ENCODE measurements at regions not wholly inside any gene's neighbourhood (a gene's known extent, or its start where the extent isn't known, plus 50 kb on each side); places are given as distances from the start of the nearest gene placed in this dataset.

GRCh38 chr18:27423581-27423980, 238.5 kb upstream of the CHST9 start:
- DNase-seq (ENCODE audit: low read depth in 2 of 2): no peak
- H4K20me1 ChIP-seq (ENCODE audit: control insufficient read depth, extremely low read depth, insufficient read depth, low read length): no peaks in the 10 kb centered on the region
- no peak overlapping the region for H3K9ac ChIP-seq (ENCODE audit: insufficient read depth, low read length)
- H3K4me2 ChIP-seq (ENCODE audit: extremely low read depth, insufficient read depth, low read length): no peak overlapping the region
- H3K36me3 ChIP-seq (ENCODE audit: control insufficient read depth, insufficient read depth, low read length): no peaks in the 10 kb centered on the region
- H3K27ac ChIP-seq (ENCODE audit: insufficient read depth, low read length): no peak overlapping the region
- H3K4me1 ChIP-seq (ENCODE audit: control insufficient read depth, extremely low read depth, insufficient read depth, low read length): no peaks in the 10 kb centered on the region
- TF ChIP-seq EZH2 (IDR thresholded peaks at IDR 0.05; ENCODE audit: low read length, missing control alignments): no peak
- TF ChIP-seq CTCF (conservative IDR thresholded peaks at IDR 0.05 in 1 of 2, IDR thresholded peaks at IDR 0.05 in 1 of 2; ENCODE audit: low read depth in 1 of 2, low read length in 2 of 2): no peak
- no peak overlapping the region for H3K4me3 ChIP-seq (replicated peaks in 1 of 4; ENCODE audit: control extremely low read depth in 1 of 4, insufficient read depth in 1 of 4, low read depth in 3 of 4, low read length in 4 of 4)
- H3K79me2 ChIP-seq (ENCODE audit: control insufficient read depth, insufficient read depth, low read length): no peaks in the 10 kb centered on the region
- H2AFZ ChIP-seq (ENCODE audit: low read length): no peak overlapping the region
- H3K9me3 ChIP-seq (ENCODE audit: control insufficient read depth, insufficient read depth, low read depth, low read length): no peaks in the 10 kb centered on the region
- no peaks in the 10 kb centered on the region for H3K27me3 ChIP-seq (ENCODE audit: control insufficient read depth, insufficient read depth, low read length)

- no peaks in the 10 kb centered on the region for H3K9me3 ChIP-seq (ENCODE audit: control insufficient read depth, insufficient read depth, low read depth, low read length)
- no peak overlapping the region for H3K4me2 ChIP-seq (ENCODE audit: extremely low read depth, insufficient read depth, low read length)
- no peaks in the 10 kb centered on the region for H3K4me1 ChIP-seq (ENCODE audit: control insufficient read depth, extremely low read depth, insufficient read depth, low read length)
- no peaks in the 10 kb centered on the region for H3K36me3 ChIP-seq (ENCODE audit: control insufficient read depth, insufficient read depth, low read length)
- no peaks in the 10 kb centered on the region for H3K79me2 ChIP-seq (ENCODE audit: control insufficient read depth, insufficient read depth, low read length)
- H3K4me3 ChIP-seq (replicated peaks in 1 of 4; ENCODE audit: control extremely low read depth in 1 of 4, insufficient read depth in 1 of 4, low read depth in 3 of 4, low read length in 4 of 4): no peak overlapping the region
- no peaks in the 10 kb centered on the region for H3K27me3 ChIP-seq (ENCODE audit: control insufficient read depth, insufficient read depth, low read length)
- no peak overlapping the region for H2AFZ ChIP-seq (ENCODE audit: low read length)
- no peak overlapping the region for H3K27ac ChIP-seq (ENCODE audit: insufficient read depth, low read length)
- DNase-seq (ENCODE audit: low read depth in 2 of 2): no peak
- TF ChIP-seq CTCF (conservative IDR thresholded peaks at IDR 0.05 in 1 of 2, IDR thresholded peaks at IDR 0.05 in 1 of 2; ENCODE audit: low read depth in 1 of 2, low read length in 2 of 2): no peak
- no peak for TF ChIP-seq EZH2 (IDR thresholded peaks at IDR 0.05; ENCODE audit: low read length, missing control alignments)
- no peaks in the 10 kb centered on the region for H4K20me1 ChIP-seq (ENCODE audit: control insufficient read depth, extremely low read depth, insufficient read depth, low read length)
- H3K9ac ChIP-seq (ENCODE audit: insufficient read depth, low read length): no peak overlapping the region
Observed at GRCh38 chr18:27419646-27420045, 234.5 kb upstream of the CHST9 start.

GRCh38 chr18:27415495-27415894, 230.4 kb upstream of the CHST9 start:
- Histone ChIP-seq H3K79me2 (ENCODE audit: control insufficient read depth, insufficient read depth, low read length) (no peaks in the 10 kb centered on the region), H3K9me3 (ENCODE audit: control insufficient read depth, insufficient read depth, low read depth, low read length) (no peaks in the 10 kb centered on the region), H3K9ac (ENCODE audit: insufficient read depth, low read length) (no peak overlapping the region), H3K4me3 (replicated peaks in 1 of 4; ENCODE audit: control extremely low read depth in 1 of 4, insufficient read depth in 1 of 4, low read depth in 3 of 4, low read length in 4 of 4) (no peak overlapping the region), H3K4me1 (ENCODE audit: control insufficient read depth, extremely low read depth, insufficient read depth, low read length) (no peaks in the 10 kb centered on the region), H3K27ac (ENCODE audit: insufficient read depth, low read length) (no peak overlapping the region), H3K27me3 (ENCODE audit: control insufficient read depth, insufficient read depth, low read length) (no peaks in the 10 kb centered on the region), H2AFZ (ENCODE audit: low read length) (no peak overlapping the region), H3K4me2 (ENCODE audit: extremely low read depth, insufficient read depth, low read length) (no peak overlapping the region), H3K36me3 (ENCODE audit: control insufficient read depth, insufficient read depth, low read length) (no peaks in the 10 kb centered on the region), H4K20me1 (ENCODE audit: control insufficient read depth, extremely low read depth, insufficient read depth, low read length) (no peaks in the 10 kb centered on the region)
- no peak for TF ChIP-seq EZH2 (IDR thresholded peaks at IDR 0.05; ENCODE audit: low read length, missing control alignments)
- TF ChIP-seq CTCF (conservative IDR thresholded peaks at IDR 0.05 in 1 of 2, IDR thresholded peaks at IDR 0.05 in 1 of 2; ENCODE audit: low read depth in 1 of 2, low read length in 2 of 2): no peak
- no peak for DNase-seq (ENCODE audit: low read depth in 2 of 2)

Measured in fibroblast of lung (primary cell).